OCI-LY7 (cell line): ENCODE measurements at regions not wholly inside any gene's neighbourhood (a gene's known extent, or its start where the extent isn't known, plus 50 kb on each side); places are given as distances from the start of the nearest gene placed in this dataset.

Experiments used
- BruUV-seq: library from RNA; stranded (reverse); fragments of 400-500 nt; replicated peaks from 2 replicates; lab custom pipeline; 2021; lab: Mats Ljungman, UMichigan
- CTCF ChIA-PET: fragments of 300-600 bp; sonication (Branson Sonifier 250); formaldehyde crosslinking; loops from one replicate; lab custom pipeline; 2022; ENCODE audit warnings: antibody characterized with exemption; ENCODE audit not compliant: unreplicated experiment; lab: Charles Lee
- POLR2A ChIA-PET: fragments of 300-600 bp; sonication (Branson Sonifier 250); formaldehyde crosslinking; loops from one replicate; lab custom pipeline; 2022; ENCODE audit warnings: antibody characterized with exemption; lab: Charles Lee
- DNase-seq: peaks from one replicate; pipeline ENCODE4 v3.0.0-alpha.2; 2015; ENCODE audit warnings: low spot score
- H2AFZ ChIP-seq: fragments of 200-600 bp; sonication (generic), shearing (Covaris generic); 2 replicates; pipeline ENCODE4 v1.6.1; 2014; ENCODE audit warnings: mild to moderate bottlenecking, antibody characterized with exemption, low read length, moderate library complexity
- H3K27ac ChIP-seq: fragments of 200-600 bp; sonication (generic); 2 replicates; pipeline ENCODE4 v1.5.1; 2014; ENCODE audit warnings: mixed run types, low read depth, mild to moderate bottlenecking, moderate library complexity, low read length, inconsistent platforms; ENCODE audit not compliant: poor library complexity, severe bottlenecking
- H3K36me3 ChIP-seq: fragments of 200-600 bp; sonication (generic); 2 replicates; pipeline ENCODE4 v1.6.1; 2014; ENCODE audit warnings: mild to moderate bottlenecking, antibody characterized with exemption, low read length, moderate library complexity, mixed read lengths; ENCODE audit not compliant: insufficient read depth
- H3K4me1 ChIP-seq: fragments of 200-600 bp; sonication (generic); 2 replicates; pipeline ENCODE4 v1.5.1; 2014; ENCODE audit warnings: mild to moderate bottlenecking, low read length; ENCODE audit not compliant: insufficient read depth, poor library complexity, severe bottlenecking
- H3K4me2 ChIP-seq: fragments of 200-600 bp; sonication (generic); 2 replicates; pipeline ENCODE4 v1.6.1; 2014; ENCODE audit warnings: mild to moderate bottlenecking, low read length
- H3K4me3 ChIP-seq: fragments of 200-600 bp; sonication (generic); 2 replicates; pipeline ENCODE4 v1.5.1; 2014; ENCODE audit warnings: mild to moderate bottlenecking, low read depth, low read length; ENCODE audit not compliant: poor library complexity, severe bottlenecking
- H3K79me2 ChIP-seq: fragments of 200-600 bp; sonication (generic); 2 replicates; pipeline ENCODE4 v1.6.1; 2016; ENCODE audit warnings: low read depth, mild to moderate bottlenecking, low read length, moderate library complexity, mixed read lengths; ENCODE audit not compliant: insufficient read depth
- H3K9me2 ChIP-seq: fragments of 200-600 bp; sonication (generic); 2 replicates; pipeline ENCODE4 v1.6.1; 2016; ENCODE audit warnings: mild to moderate bottlenecking, low read length, mixed read lengths; ENCODE audit not compliant: insufficient read depth
- H3K9me3 ChIP-seq: fragments of 200-600 bp; sonication (generic); 2 replicates; pipeline ENCODE4 v1.6.1; 2014; ENCODE audit warnings: mild to moderate bottlenecking, mixed run types, low read length, mixed read lengths
- H4K20me1 ChIP-seq: fragments of 200-600 bp; sonication (generic); 2 replicates; pipeline ENCODE4 v1.6.1; 2014; ENCODE audit warnings: mild to moderate bottlenecking, antibody characterized with exemption, low read length, moderate library complexity, mixed read lengths; ENCODE audit not compliant: insufficient read depth
- EZH2phosphoT487 ChIP-seq: fragments of 200-600 bp; sonication (generic); IDR thresholded peaks from 2 replicates; pipeline ENCODE4 v1.6.1; 2018; ENCODE audit warnings: low read depth, borderline replicate concordance, mild to moderate bottlenecking, mixed run types, antibody characterized with exemption, low read length, moderate library complexity, mixed read lengths
- intact Hi-C: fragments of 100-400 bp; cut with micrococcal nuclease; formaldehyde crosslinking; loops from one replicate; pipeline ENCODE4 v1.10.0; 2022; ENCODE audit not compliant: unreplicated experiment
- TF ChIP-seq, protein P1 (sequence below): fragments of 200-600 bp; sonication (generic); conservative IDR thresholded peaks from 2 replicates; pipeline ENCODE4 v1.5.1; 2014; ENCODE audit warnings: mild to moderate bottlenecking, antibody characterized with exemption, low read length, moderate library complexity, mixed read lengths

DNA sequence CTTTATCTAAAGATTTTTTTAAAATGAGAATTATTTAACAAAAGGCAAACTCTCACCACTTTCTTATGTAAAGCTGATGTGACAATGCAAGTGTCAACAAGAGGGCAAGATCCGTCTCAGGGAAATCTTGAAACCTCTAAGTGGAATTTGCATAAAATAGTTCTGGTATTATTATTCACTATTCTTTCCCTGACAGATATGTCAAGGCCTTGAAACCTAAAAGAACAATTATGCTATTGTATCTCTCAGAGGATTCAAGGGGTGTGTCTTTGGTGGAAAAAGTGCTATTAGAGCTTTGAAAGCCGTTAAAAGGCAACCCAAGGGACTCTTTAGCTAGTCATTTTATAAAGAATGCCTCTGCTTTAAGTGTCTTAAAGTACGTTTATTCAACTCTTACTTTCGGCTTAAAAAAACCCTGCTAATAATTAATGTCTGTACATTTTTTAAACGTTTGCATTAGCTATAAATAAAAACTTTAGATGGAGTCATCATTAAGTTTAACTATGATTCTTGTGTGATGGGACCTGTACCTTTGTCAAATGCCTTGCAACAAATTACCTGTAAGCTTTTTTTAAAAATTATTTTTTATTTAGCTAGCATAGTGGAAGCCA is 585.5 kb downstream of the VRK1 start:
- H3K9me2 ChIP-seq: no peaks in the 10 kb centered on the region
- DNase-seq: no peak
- H2AFZ ChIP-seq: no peak overlapping the region
- POLR2A ChIA-PET: interaction anchor here (0.8 kb wide), 1 partner anchor 52 kb away, joined by 3 read pairs; no protein-coding TSS in a partner anchor
- H3K4me3 ChIP-seq: no peak overlapping the region
- H3K4me2 ChIP-seq: no peak overlapping the region
- H3K79me2 ChIP-seq: no peaks in the 10 kb centered on the region
- TF ChIP-seq EZH2phosphoT487: no peak
- TF ChIP-seq, protein P1, sequence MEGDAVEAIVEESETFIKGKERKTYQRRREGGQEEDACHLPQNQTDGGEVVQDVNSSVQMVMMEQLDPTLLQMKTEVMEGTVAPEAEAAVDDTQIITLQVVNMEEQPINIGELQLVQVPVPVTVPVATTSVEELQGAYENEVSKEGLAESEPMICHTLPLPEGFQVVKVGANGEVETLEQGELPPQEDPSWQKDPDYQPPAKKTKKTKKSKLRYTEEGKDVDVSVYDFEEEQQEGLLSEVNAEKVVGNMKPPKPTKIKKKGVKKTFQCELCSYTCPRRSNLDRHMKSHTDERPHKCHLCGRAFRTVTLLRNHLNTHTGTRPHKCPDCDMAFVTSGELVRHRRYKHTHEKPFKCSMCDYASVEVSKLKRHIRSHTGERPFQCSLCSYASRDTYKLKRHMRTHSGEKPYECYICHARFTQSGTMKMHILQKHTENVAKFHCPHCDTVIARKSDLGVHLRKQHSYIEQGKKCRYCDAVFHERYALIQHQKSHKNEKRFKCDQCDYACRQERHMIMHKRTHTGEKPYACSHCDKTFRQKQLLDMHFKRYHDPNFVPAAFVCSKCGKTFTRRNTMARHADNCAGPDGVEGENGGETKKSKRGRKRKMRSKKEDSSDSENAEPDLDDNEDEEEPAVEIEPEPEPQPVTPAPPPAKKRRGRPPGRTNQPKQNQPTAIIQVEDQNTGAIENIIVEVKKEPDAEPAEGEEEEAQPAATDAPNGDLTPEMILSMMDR: no peak
- H4K20me1 ChIP-seq: no peaks in the 10 kb centered on the region
- no TSS peak for BruUV-seq
- intact Hi-C loops: no loop called here
- H3K9me3 ChIP-seq: no peaks in the 10 kb centered on the region
- CTCF ChIA-PET: no interaction called here
- H3K27ac ChIP-seq: no peak overlapping the region
- H3K4me1 ChIP-seq: no peaks in the 10 kb centered on the region
- H3K36me3 ChIP-seq: no peaks in the 10 kb centered on the region

DNA sequence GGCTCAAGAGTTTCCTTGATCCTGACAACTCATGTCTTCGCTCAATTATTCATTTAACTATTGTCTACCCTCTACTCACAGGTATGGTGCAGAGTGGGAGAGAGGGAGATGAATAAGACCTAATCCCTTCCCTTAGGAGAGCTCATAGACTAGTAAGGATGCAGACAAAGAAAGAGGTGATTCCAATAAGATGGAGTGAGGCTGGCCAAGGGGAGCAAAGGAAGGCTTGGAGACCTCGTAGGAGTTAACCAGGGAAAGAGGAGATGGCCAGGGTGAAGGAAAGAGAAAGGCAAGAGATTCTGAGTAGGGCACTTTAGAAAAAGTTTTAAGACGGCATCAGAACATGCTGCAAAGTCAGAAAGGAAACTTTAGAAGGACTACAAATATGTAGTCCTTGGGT is 588.5 kb downstream of the VRK1 start:
- Histone ChIP-seq H3K27ac (no peak overlapping the region), H3K4me1 (no peaks in the 10 kb centered on the region), H3K79me2 (no peaks in the 10 kb centered on the region), H3K9me3 (no peaks in the 10 kb centered on the region), H3K4me3 (no peak overlapping the region), H3K36me3 (no peaks in the 10 kb centered on the region), H3K9me2 (no peaks in the 10 kb centered on the region), H4K20me1 (no peaks in the 10 kb centered on the region), H2AFZ (no peak overlapping the region), H3K4me2 (no peak overlapping the region)
- CTCF ChIA-PET: no interaction called here
- DNase-seq: no peak
- no peak for TF ChIP-seq EZH2phosphoT487
- TF ChIP-seq, protein P1: no peak
- no TSS peak for BruUV-seq
- intact Hi-C loops: no loop called here
- POLR2A ChIA-PET: interaction anchor here (0.6 kb wide), 1 partner anchor 22 kb away, joined by 6 read pairs; no protein-coding TSS in a partner anchor

- Histone ChIP-seq H2AFZ (no peak overlapping the region), H3K9me2 (no peaks in the 10 kb centered on the region), H3K9me3 (no peaks in the 10 kb centered on the region), H4K20me1 (no peaks in the 10 kb centered on the region), H3K36me3 (no peaks in the 10 kb centered on the region), H3K79me2 (no peaks in the 10 kb centered on the region), H3K27ac (no peak overlapping the region), H3K4me3 (no peak overlapping the region), H3K4me1 (no peaks in the 10 kb centered on the region), H3K4me2 (no peak overlapping the region)
- intact Hi-C loops: no loop called here
- BruUV-seq: no TSS peak
- DNase-seq: no peak
- CTCF ChIA-PET: no interaction called here
- TF ChIP-seq, protein P1: no peak
- TF ChIP-seq EZH2phosphoT487: no peak
- POLR2A ChIA-PET: no interaction called here
These were observed 590.2 kb downstream of the VRK1 start for GRCh38 chr14:97387252-97387874.
